ENCODE measurements at regions not wholly inside any gene's neighbourhood (a gene's known extent, or its start where the extent isn't known, plus 50 kb on each side); places are given as distances from the start of the nearest gene placed in this dataset.
"Not testable (repeated sequence)": the region's sequence is repeated elsewhere in the genome, so short reads cannot be mapped to it uniquely, and the experiment has no call there.

DNA sequence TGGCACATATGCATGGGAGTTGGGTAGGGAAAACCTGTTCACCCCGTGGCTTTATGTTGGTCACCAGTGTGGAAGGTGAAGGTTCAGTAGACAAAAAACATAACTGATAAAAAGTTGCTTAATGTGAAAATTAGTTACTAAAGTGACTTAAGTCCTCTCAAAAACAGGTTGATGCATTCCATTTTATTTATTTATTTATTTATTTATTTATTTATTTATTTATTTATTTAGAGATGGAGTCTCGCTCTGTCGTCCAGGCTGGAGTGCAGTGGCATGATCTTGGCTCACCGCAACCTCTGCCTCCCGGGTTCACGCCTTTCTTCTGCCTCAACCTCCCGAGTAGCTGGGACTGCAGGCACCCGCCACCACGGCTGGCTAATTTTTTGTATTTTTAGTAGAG, 541.0 kb downstream of the DCDC2C start:
- not testable (repeated sequence) for DNase-seq (ENCODE audit: low spot score)

DNA sequence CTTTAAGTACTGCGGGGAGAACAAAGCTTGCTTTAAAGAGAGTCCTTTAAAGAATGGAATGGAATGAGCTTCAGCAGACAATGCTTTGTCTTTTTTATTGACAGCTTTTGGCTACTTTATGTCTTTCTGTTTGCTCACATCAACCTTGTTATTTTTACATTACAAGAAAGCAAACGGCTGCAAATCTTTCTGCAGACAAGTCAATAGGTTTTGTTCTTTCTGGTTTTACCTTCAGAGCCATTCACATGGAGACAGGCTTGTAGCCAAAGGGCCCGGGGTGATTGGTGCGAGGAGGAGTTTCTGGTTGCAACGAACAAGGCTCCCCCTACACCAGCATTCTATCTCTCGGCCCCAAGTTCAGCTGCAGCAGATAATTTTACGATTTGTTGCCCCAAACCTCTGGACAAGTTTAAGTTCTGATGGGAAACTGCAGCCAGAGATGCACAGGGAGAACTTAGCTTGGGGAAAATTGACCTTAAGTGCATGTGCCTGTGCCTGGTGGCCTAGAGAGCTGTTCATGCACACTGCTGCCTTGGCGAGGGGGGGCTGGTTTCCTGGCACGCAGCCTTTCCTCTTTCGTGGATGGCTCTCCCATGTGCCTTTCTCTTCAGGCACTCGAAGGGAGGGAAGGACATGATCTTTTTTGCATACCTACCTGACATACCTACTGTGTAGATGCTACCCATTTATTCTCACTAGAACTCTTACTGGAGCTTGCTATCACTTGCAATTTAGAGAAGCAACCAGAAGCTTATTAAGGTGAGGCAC, 543.2 kb downstream of the DCDC2C start:
- DNase-seq (ENCODE audit: low spot score), result no peak

DNA sequence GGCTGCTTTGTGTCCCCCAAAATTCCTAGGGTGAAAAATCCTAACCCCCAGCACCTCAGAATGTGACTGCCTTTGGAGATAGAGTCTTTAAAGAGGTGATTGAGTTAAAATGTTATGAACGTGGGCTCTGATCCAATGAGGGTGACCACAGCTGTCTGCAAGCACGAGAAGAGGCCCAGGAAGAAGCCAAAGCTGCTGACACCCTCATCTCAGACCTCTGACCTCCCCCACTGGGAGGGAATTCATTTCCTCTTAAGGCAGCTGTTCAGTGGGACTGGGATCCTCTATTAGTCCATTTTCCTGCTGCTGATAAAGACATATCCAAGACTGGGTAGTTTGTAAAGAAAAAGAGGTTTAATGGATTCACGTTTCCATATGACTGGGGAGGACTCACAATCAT, 544.4 kb downstream of the DCDC2C start:
- DNase-seq (ENCODE audit: low spot score), result no peak

DNA sequence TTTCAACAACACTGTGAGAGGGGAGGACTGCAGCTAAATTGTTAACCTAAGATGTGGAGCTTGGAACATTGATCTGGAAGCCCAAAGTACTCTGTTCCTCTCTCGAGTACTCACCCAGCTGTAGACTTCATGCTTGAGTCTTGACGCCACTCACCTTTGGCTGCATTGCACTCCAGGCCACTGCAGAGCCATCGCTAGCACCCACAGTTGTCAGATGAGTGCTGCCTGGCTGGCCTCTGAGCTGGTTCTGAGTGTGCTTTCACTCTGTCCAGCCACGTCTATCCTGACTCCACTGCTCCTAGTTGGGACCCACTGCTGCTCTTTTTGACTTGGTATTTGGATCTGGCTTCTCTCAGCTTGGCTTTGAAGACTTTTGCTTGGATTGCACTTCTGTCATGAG, 552.1 kb downstream of the DCDC2C start:
- DNase-seq (ENCODE audit: low spot score), result no peak

DNA sequence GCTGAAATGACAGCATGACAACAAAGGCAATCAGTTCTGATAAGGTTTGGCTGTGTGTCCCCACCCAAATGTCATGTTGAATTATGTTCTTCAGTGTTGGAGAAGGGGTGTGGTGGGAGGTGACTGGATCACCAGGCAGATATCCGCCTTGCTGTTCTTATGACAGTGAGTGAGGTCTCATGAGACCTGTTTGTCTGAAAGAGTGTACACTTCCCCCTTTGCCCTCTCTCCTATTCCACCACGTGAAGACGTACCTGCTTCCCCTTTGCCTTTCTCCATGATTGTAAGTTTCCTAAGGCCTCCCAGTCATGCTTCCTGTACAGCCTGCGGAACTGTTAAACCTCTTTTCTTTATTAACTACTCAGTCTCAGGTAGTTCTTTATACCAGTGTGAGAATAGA, 553.0 kb downstream of the DCDC2C start:
- no peak for DNase-seq (ENCODE audit: low spot score)

DNA sequence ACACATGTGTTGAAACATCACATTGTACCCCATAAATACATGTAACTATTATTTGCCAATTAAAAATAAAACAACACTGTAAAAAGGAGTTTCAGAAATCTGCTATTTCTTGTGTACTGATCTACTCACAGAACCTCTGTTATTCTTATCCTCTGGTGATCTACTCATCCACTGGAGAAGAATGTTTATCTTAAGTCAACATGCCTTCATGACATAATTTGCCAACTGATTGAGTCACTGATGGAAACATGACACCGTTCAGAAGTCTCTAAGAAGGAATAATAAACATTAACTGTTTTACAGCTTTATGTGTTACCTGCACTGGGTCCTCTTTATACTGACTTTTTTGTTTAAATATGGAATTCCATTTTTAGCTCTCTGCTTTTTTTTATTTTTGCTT, 555.2 kb downstream of the DCDC2C start:
- no peak for DNase-seq (ENCODE audit: low spot score)

DNA sequence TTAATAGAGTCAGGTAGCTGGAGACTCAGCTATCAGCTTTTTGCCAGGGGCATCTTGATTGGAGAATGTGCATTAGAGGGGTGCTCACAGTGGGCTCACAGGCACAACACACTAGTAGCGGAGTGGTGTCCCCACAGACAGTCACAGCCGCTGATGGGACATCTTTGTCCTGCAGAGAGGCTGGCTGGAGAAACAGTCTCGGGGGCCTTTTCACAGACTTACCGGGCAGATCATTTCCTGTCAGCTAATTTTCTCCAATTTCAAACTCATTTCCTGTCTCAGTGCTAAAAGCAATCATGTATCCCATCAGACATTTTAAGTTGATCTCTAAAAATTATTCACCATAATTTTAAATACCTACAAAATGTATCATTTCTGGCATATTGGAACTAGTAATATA, 562.6 kb downstream of the DCDC2C start:
- DNase-seq (ENCODE audit: low spot score), result no peak

DNA sequence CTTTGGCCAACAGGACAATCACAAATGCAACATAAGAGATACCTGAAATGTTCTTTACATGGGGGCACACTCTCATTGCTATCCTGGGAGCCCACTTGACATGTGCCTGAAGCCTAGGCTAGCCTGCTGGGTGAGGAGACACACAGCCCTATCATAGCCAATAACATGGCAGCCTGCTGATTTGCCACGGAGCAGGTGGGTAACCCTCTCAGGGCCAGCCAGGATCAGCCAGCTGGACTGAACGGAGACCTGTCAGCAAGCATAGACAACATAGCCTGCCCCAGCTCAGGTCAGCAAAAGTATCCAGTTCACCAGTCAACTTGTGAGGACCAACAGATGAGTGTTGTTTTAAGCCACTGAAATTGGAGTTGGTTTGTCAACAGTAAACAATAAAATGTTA, 566.5 kb downstream of the DCDC2C start:
- DNase-seq (ENCODE audit: low spot score), result no peak

DNA sequence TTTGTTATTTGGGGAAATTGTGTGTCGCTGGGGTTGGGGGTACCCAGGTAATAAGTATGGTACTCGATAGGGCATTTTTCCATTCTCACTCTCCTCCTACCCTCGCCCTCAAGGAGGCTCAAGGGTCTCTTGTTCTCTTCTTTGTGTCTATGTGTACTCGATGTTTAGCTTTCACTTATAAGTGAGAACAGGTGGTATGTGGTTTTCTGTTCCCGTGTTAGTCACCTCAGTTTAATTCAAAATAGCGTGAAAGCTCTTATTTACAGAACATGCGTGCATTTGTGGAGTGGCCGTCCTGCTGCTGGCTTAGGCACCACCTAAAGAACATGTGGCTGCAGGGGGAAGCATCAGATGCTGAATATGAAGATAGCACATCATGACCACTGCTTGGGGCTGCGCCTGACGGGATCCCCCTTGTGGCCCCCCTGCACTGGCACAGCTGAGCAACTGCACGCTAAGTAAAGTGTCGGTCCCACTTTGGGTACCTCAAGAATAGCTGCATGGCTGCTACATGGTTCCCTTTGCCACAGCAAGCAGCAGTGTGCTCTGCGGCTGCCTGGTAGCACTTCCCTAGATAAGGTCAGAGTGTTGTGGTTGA, 569.0 kb downstream of the DCDC2C start:
- no peak for DNase-seq (ENCODE audit: low spot score)

DNA sequence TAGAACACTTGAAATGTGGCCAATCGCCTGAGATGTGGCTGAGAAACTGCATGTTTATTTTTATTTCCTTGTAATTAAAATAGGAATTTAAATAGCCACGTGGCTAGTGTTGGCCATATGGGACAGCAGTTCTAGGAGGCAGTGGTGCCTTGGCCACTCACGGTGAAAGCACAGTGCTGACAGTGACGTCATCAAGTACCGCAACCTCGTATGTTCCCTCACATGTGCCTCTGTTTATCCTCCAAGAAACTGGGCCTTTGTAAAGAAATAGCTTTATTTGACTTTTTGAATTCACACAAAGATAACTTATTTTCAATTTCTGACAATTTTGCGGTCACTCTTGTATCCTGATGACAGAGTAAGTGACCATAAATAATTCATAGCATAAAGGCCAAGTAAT, 575.0 kb downstream of the DCDC2C start:
- no peak for DNase-seq (ENCODE audit: low spot score)

DNA sequence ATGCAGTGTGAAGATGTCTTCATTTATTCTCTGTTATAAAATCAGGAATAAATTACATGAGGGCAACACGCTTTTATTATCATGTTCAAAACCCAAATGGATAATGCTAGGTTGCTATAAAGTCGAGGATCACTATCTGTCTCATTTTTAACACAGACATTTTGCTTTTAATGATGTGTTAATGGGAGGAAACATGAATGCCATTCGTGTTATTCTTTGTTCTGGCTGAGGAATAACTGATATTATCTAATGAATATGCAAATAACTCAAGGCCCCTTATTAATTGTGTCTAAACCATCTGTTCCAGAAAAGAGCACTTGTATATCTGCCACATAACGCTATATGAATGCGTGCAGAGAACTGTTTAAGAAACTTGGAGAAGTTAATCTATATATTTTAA, 576.1 kb downstream of the DCDC2C start:
- no peak for DNase-seq (ENCODE audit: low spot score)

DNA sequence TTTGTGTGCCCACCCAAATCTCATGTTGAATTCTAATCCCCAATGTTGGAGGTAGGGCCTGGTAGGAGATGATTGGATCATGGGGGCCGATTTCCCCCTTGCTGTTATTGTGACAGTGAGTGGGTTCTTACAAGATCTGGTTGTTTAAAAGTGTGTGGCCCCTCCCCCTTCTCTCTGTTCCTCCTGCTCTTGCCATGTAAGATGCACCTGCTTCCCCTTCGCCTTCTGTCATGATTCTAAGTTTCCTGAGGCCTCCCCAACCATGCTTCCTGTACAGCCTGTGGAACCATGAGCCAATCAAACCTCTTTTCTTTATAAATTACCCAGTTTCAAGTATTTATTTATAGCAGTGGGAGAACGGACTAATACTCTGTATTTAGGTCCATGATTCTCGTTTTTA, 588.1 kb downstream of the DCDC2C start:
- no peak for DNase-seq (ENCODE audit: low spot score)

DNA sequence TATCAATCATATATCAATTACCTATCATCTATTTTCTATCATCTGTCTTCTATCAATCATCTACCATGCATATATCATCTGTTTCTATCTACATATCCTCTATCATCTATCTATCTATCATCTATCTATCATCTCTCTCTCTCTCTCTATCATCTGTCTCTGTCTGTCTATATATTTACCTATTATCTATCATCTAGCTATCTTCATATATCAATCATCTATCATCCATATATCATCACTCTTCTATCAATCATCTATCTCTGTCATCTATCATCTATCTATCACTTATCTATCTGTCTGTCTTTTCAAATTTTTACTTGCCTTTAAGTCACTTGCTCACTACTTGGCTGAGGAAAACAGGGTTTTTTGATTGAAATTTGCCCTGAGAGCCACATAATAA, 592.3 kb downstream of the DCDC2C start:
- DNase-seq (ENCODE audit: low spot score), result no peak

DNA sequence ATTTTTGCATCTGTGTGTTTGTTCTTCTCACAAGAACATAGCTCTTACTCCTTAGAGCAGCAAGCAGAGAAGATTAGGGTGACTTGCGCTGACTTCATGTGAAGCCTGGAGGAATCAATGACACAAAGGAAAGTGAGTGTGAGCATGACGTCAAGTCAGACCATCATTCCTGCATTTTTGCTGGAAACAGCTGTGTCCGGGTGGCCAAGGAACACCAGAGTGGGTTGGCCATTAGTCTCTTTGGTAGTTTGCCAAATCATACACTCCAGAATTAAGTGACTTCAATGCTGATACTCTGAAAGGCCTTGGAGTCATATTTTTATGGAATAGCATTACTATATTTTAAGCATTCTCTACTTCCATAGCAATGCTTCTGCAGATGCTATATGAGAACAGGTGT, 597.2 kb downstream of the DCDC2C start:
- DNase-seq (ENCODE audit: low spot score), result no peak

DNA sequence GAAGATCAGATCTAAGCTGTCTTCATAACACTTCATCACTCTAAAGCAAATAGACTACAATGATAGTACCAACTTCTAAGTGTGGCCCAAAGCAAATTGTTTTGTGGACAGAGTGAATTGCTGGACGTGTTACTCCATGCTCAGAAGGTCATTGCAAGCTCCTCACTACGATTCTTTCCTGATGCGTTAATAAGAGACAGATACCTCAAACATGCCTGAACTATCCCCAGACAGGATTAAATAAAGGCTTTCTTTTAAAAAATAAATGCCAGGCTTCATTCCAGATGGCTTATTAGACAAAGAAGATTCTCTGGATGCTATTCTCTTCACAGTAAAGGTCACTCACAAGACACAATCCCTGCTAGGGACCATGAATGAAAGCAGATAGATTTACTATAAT, 621.2 kb downstream of the DCDC2C start:
- DNase-seq (ENCODE audit: low spot score), result no peak

DNA sequence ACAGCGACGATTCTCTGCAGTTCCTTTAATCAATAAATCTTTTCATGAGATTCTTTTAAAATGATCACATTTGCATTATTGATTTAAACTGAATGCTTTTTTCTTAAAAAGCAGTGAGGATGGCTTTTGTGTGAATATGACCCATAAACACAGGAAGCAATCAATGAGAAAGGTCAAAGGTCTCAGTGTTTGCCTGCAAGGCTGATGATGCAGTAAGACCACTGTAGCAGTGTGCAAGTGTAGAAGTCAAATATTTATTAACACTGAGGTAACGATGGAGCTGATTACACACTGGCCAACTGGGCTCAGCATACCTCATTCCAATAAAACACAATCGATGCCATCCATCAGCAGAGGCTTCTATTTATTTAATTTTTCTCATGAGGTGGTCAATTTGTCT, 633.5 kb downstream of the DCDC2C start:
- no peak for DNase-seq (ENCODE audit: low spot score)

DNA sequence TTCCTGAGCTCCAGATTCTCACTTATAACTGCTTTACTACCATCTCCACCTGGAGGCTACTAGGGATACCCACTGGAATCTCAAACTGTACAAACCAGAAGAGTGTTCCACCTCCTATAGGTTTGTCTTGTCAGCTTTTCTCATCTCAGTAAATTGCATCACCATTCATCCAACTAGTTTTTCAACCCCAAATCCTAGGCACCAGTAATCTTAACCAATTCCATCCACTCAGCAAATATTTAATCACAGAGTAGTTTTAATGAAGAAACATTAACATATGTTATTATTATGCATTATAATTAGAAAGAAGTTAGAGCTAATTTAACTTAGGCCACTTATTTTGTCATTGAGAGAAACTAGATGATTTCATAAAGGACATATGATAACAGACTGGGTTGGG, 635.0 kb downstream of the DCDC2C start:
- DNase-seq (ENCODE audit: low spot score), result no peak

DNA sequence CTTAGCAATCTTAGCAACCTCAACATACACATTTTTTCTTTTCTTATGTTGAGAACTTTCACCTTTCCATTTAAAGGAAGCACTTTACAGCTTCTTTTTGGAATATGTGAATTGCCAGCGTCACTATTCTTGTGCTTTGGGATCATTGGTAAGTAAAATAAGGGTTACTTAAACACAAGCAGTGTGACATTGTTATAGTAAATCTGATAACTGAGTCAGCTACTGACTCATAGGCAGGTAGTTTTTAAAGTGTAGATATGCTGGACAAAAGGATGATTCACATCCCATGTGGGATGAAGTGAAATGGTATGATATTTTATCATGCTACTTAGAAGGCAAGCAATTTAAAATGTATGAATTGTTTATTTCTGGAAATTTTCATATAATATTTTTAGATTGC, 637.2 kb downstream of the DCDC2C start:
- no peak for DNase-seq (ENCODE audit: low spot score)

DNA sequence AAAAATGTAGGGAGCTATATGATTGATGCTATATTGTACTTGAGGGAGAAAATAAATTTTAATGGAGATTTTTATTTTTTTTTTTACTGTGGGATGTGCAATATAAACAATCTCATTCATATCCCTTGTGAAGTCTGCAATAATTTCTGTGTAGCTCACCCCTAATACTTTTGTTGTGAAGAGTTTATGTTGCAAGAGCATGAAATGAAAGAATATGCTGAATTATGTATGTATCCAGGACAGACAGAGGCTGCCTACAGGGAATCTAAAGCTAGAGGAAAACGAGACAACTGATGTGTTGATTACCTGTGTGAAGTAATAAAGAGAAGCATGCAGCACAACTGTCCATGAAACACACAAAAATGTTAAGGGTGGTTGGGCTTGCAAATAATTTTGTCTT, 643.3 kb downstream of the DCDC2C start:
- no peak for DNase-seq (ENCODE audit: low spot score)

DNA sequence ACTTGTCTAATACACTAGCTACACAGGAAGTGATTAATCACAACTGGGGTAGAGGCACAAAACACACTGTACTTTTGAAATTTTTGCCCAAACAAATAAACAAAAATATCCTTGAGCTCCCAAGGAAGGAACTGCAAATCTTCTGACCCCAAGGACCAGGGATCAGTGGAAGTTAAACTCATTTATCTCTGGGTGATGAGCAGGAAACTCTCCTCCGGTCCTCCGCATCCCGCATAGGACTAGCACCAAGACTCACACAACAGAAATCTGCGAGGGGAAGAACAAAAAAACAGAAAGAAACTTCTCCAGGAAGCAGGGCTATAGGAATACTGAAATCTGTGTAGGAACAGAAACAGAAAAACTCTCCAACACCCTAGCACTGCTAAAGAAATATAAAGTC, 650.3 kb downstream of the DCDC2C start:
- DNase-seq (ENCODE audit: low spot score), result no peak

DNA sequence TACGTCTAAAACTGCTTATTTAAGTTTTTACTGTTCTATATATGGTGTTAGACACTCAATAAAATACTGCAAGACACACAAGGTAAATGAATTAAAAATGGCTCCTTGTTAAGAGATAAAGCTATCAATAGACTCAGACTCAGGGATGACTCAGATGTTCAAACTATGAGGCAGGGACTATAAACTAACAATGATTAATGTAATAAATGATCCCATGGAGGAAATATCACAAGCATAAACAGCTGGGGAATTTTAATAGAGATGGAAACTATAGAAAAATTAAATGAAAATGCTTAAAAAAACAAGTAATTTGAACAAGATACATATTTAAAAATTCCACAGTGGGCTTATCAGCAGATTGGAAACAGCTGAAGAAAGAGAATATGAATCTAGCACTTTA, 650.8 kb downstream of the DCDC2C start:
- DNase-seq (ENCODE audit: low spot score), result no peak

DNA sequence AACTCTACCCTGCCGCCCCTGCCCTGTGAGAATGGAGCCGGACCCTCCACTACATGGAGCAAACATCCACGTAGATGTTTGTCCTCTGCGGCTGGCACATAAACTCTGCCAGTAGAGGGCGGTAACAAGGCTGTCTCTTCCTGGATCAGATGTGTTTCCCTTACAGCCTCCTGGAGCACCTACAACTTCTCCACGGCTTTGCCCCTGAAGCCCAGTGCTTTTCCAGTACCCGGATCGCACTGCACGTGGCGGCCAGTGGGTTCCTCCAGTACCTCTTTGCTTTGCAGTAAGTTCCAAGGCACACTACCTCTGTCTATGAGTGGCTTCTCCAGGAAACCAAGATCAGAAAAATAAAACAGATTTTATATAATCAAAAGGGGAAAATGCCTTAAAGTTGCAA, 651.3 kb downstream of the DCDC2C start:
- no peak for DNase-seq (ENCODE audit: low spot score)

DNA sequence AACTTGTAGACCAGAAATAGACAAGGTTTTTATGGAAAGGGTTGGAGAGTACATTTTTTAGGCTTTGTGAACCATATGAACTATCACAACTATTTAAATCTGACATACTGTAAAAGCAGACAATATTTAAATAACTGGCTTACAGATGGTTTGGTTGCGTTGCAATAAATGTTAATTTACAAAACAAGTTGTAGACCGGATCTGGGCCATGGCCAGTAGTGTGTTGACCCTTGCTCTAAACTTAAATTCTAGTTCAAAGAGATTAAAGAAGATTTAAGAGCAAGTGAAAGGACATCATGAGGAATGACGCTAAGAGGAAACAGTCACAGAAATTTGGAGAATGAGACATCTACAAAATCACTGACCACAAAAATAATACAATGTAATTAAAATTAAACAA, 652.7 kb downstream of the DCDC2C start:
- no peak for DNase-seq (ENCODE audit: low spot score)

DNA sequence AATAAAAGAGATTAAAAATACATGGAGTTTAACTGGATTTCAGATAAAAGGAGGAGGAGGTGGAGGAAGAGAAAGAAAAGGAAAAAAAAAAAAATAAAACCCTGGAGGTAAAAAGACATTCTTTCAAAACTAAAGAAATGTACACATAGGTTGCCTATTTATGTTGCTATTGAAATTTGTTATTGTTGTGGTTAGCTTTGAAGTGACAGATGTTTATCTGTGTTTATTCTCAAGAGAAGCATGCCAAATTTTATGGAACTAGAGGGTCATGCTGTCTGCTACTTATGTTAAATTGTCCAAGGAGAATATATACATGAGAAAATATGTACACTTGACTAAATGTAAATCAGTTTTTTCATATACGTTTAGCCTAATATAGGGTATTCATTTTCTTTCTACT, 653.2 kb downstream of the DCDC2C start:
- no peak for DNase-seq (ENCODE audit: low spot score)

All from mesenteric fat pad (tissue), 1 donor.